ENCODE measurements at regions not wholly inside any gene's neighbourhood (a gene's known extent, or its start where the extent isn't known, plus 50 kb on each side); places are given as distances from the start of the nearest gene placed in this dataset.
A peak's percentile ranks its signal among the peaks of the same experiment; 100 is the strongest.

- peak; percentile 67 for TF ChIP-seq CTCF (IDR thresholded peaks at IDR 0.05; ENCODE audit: low read length)
- TF ChIP-seq EZH2 (IDR thresholded peaks at IDR 0.05; ENCODE audit: borderline replicate concordance, low read length): no peak
These were observed 622.4 kb upstream of the PKN2 start for GRCh38 chr1:88061492-88062177.

Measured in OCI-LY1 (cell line).